BLaER1 treated with 17β-estradiol and CSF1 and Interleukin-3, amounts not matched to agents 10 nM and 100 nM (cell line): ENCODE measurements at regions not wholly inside any gene's neighbourhood (a gene's known extent, or its start where the extent isn't known, plus 50 kb on each side); places are given as distances from the start of the nearest gene placed in this dataset.

Source experiments
- H3K27ac ChIP-seq, 11 experiments: shearing (Covaris generic); formaldehyde crosslinking; 2 replicates each; pipeline ENCODE4 v1.8.1; 2022
- H3K27me3 ChIP-seq, 11 experiments: shearing (Covaris generic); formaldehyde crosslinking; 2 replicates each; pipeline ENCODE4 v1.8.1; 2022
- H3K36me3 ChIP-seq, 11 experiments: shearing (Covaris generic); formaldehyde crosslinking; 2 replicates each; pipeline ENCODE4 v1.8.1; 2022
- H3K4me1 ChIP-seq, 10 experiments: shearing (Covaris generic); formaldehyde crosslinking; 2 replicates each; pipeline ENCODE4 v1.8.1; 2022
- H3K4me2 ChIP-seq, 11 experiments: shearing (Covaris generic); formaldehyde crosslinking; 2 replicates each; pipeline ENCODE4 v1.8.1; 2022
- H3K4me3 ChIP-seq, 10 experiments: shearing (Covaris generic); formaldehyde crosslinking; 2 replicates each; pipeline ENCODE4 v1.8.1; 2022
- H3K9ac ChIP-seq, 11 experiments: shearing (Covaris generic); formaldehyde crosslinking; 2 replicates each; pipeline ENCODE4 v1.8.1; 2022
- H3K9me3 ChIP-seq, 11 experiments: shearing (Covaris generic); formaldehyde crosslinking; replicated peaks in 1 of 11; 2 replicates each; pipeline ENCODE4 v1.8.1; 2022
- H4K20me1 ChIP-seq, 11 experiments: shearing (Covaris generic); formaldehyde crosslinking; 2 replicates each; pipeline ENCODE4 v1.8.1; 2022
- Cebpa-rat ChIP-seq, 11 experiments: shearing (Covaris generic); IDR thresholded peaks; 2 replicates each; pipeline ENCODE4 v1.8.1; 2022

DNA sequence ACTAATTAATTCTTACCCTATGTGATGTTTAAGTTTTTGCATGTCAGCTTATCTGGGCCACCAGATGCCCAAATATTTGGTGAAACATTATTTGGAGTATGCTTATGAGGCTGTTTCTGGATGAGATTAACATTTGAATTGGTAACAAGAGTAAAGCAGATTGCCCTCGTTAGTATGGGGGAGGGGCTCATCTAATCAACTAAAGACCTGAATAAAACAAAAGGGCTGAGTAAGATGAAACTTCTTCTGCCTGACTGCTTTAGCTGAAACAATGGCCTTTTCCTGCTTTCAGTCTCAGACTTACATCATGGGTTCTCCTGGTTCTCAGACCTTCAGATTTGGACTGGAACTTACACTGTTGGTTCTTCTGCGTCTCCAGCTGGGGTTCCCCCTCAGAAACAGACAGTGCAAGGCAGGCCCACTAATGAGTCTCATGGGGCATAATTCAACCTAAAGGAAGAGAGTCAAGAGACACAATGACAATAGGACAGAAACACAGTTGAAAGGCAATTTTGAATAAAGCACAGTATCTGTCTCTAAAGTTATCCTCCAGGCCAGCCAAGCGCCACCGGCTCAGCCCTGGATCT lies 288.4 kb downstream of the CAAP1 start:
- no peak overlapping the region for H3K4me3 ChIP-seq
- H4K20me1 ChIP-seq: no peaks in the 10 kb centered on the region
- no peaks in the 10 kb centered on the region for H3K4me1 ChIP-seq
- peaks cover 0 to 9% (median 0%) of the 10 kb centered on the region in 11 experiments; a peak in 3 of 22 replicates for H3K9me3 ChIP-seq
- no peak overlapping the region for H3K4me2 ChIP-seq
- no peak overlapping the region for H3K27ac ChIP-seq
- H3K36me3 ChIP-seq: no peaks in the 10 kb centered on the region
- no peaks in the 10 kb centered on the region for H3K27me3 ChIP-seq
- H3K9ac ChIP-seq: no peak overlapping the region
- TF ChIP-seq Cebpa-rat (IDR thresholded peaks at IDR 0.05): no peak

DNA sequence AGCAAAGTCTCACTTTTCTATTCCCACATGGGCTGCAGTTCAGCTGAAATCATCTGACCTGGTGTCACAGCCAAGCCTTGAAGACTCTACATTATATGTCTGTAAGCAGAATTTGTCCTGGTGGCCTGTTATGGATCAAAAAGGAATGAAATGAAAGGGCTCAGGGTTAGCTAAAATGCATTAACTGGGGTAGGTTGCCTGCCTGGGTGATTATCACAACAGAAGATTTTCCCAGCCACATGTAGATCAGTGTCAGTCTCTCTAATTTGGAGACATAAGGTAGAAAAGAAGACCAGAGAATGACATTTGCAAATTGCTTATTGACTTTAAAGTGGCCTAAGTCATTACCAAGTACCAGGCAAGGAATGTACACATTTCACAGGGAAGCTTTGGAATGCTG lies 289.0 kb downstream of the CAAP1 start:
- Histone ChIP-seq H3K4me3 (no peak overlapping the region), H4K20me1 (no peaks in the 10 kb centered on the region), H3K9me3 (peaks cover 0 to 9% (median 0%) of the 10 kb centered on the region in 11 experiments; a peak in 3 of 22 replicates), H3K27me3 (no peaks in the 10 kb centered on the region), H3K27ac (no peak overlapping the region), H3K4me2 (no peak overlapping the region), H3K36me3 (no peaks in the 10 kb centered on the region), H3K9ac (no peak overlapping the region), H3K4me1 (no peaks in the 10 kb centered on the region)
- TF ChIP-seq Cebpa-rat (IDR thresholded peaks at IDR 0.05): no peak

DNA sequence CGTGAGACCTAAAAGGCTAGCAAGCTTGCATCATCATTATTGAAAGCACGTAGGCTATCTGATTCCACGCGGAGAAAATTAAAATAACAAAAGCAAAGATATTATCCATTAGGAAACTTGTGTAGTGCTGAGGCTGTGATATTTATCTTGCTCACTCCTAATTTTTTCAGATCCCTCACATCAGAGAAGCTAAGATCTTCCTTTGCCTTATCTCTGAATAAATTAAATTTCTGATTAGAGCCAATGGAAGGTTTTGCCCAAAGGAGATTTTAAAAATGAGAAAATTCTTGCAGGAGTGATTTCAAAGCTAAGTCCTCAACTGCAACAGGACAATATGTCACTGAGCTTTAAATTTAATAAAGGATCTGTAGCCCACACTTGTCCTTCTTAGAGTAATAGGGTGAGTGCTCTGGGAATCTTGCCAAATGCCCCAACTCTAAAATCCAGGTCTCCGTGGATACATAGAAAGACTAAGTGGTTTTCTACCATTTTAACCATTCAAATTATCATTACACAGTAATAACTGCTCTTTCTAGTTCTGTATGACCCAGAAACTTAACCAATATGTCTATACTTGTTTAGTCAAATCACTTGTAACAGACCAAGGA lies 295.0 kb downstream of the CAAP1 start:
- TF ChIP-seq Cebpa-rat (IDR thresholded peaks at IDR 0.05): no peak
- peaks cover 0 to 9% (median 0%) of the 10 kb centered on the region in 11 experiments; a peak in 3 of 22 replicates for H3K9me3 ChIP-seq
- H3K4me2 ChIP-seq: no peak overlapping the region
- no peak overlapping the region for H3K9ac ChIP-seq
- H3K4me3 ChIP-seq: no peak overlapping the region
- H3K36me3 ChIP-seq: no peaks in the 10 kb centered on the region
- no peaks in the 10 kb centered on the region for H3K27me3 ChIP-seq
- H3K4me1 ChIP-seq: no peaks in the 10 kb centered on the region
- no peak overlapping the region for H3K27ac ChIP-seq
- no peaks in the 10 kb centered on the region for H4K20me1 ChIP-seq

DNA sequence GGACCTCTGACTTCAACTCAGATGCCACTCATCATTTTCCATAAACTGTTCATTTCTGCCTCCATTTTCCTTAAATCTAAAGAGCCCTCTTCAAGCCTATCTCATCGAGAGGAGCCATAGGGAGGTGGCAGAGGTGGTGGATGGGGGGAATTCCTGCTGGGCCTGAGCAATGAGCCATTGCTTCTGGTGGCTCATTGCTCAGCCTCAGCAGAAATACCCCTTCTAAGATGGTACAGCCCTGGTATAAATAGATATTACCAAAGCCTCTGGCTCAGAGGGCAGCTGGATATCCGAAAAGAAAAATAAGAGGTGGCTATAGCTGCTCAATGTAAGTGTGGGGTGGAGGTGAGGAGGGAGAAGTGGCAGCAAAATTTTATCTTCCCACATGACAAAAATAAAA lies 313.5 kb downstream of the CAAP1 start:
- no peaks in the 10 kb centered on the region for H3K27me3 ChIP-seq
- peaks cover 16 to 28% (median 23%) of the 10 kb centered on the region in 10 experiments for H3K4me1 ChIP-seq
- TF ChIP-seq Cebpa-rat (IDR thresholded peaks at IDR 0.05): no peak
- H3K4me2 ChIP-seq: peak overlapping the region; percentile 29 to 82 (median 70); a peak in 21 of 22 replicates
- no peaks in the 10 kb centered on the region for H4K20me1 ChIP-seq
- H3K27ac ChIP-seq: peak overlapping the region in 3 of 11 experiments; percentile 10 to 26 (median 15); a peak in 4 of 22 replicates
- H3K9ac ChIP-seq: no peak overlapping the region; a peak in 1 of 22 replicates
- H3K9me3 ChIP-seq: no peaks in the 10 kb centered on the region
- peak overlapping the region in 4 of 10 experiments; percentile 19 to 44 (median 29); a peak in 5 of 20 replicates for H3K4me3 ChIP-seq
- H3K36me3 ChIP-seq: no peaks in the 10 kb centered on the region

DNA sequence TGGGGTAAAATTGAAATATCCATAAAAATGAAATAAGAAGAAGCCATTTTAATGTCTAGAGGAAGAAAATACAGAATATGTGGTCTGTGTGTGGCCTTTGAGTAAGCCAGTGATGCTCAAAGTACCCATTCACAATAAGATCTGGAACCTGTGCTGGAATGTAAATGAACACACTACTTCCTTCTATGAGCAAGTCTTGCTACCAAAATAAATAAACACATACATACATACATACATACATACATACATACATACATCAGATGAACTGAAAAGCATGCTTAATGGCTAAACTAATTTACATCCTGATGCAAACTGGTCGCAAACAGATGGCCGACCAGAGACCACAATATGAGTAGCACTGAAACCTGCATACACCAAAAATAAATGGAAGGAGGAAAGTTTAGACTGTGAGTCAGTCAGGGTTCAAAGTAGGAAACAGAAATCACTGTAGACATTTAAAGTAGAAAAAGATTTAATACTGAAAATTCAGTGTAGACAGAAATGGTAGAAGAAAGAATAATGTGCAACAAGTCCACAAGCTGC lies 317.6 kb downstream of the CAAP1 start:
- Histone ChIP-seq H3K4me1 (peaks cover 16 to 28% (median 23%) of the 10 kb centered on the region in 10 experiments), H3K4me3 (no peak overlapping the region), H3K27me3 (no peaks in the 10 kb centered on the region), H3K9me3 (no peaks in the 10 kb centered on the region), H3K27ac (no peak overlapping the region), H3K36me3 (no peaks in the 10 kb centered on the region), H3K4me2 (no peak overlapping the region), H4K20me1 (no peaks in the 10 kb centered on the region), H3K9ac (no peak overlapping the region)
- TF ChIP-seq Cebpa-rat (IDR thresholded peaks at IDR 0.05): no peak

DNA sequence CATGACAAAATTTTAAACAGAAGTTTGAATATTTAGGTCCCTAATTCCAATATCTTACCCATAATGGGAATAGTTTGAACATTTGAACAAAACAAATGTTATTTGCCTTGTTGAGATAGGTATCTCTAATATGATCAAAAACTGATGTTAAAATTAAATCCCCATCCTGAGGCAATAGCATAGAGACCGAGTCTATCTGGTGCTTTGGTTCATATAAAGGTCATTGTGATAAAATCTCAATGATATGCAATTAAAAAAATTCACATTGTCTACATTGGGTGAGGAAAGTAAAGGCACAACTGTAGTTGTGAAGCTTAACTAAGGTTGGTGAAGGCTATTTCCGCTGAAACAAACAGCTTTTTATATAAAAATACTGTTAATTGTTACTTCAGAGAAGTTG lies 318.3 kb downstream of the CAAP1 start:
- Histone ChIP-seq H3K9ac (no peak overlapping the region), H3K27me3 (no peaks in the 10 kb centered on the region), H3K4me1 (peaks cover 10 to 21% (median 16%) of the 10 kb centered on the region in 10 experiments), H3K27ac (no peak overlapping the region), H4K20me1 (no peaks in the 10 kb centered on the region), H3K4me3 (no peak overlapping the region), H3K4me2 (no peak overlapping the region), H3K36me3 (no peaks in the 10 kb centered on the region), H3K9me3 (no peaks in the 10 kb centered on the region)
- no peak for TF ChIP-seq Cebpa-rat (IDR thresholded peaks at IDR 0.05)

DNA sequence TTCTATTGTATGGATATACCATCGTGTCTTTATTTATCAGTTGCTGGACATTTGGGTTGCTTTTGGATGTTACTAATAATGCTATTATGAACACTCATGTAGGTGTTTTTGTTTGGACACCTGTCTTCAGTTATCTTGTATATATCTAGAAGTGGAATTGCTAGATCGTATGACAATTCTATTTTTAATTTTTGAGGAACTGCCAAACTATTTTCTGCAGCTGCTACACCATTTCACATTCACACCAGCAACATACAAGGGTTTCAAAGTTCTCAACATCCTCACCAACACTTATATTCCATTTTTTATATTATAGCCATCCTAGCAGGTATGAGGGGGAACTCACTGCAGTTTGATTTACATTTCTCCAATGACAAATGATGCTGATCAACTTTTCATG lies 324.6 kb downstream of the CAAP1 start:
- H3K4me3 ChIP-seq: no peak overlapping the region
- H3K36me3 ChIP-seq: no peaks in the 10 kb centered on the region
- H3K4me1 ChIP-seq: peaks cover 0 to 4% (median 0%) of the 10 kb centered on the region in 10 experiments; a peak in 1 of 20 replicates
- H3K27ac ChIP-seq: no peak overlapping the region
- no peaks in the 10 kb centered on the region for H4K20me1 ChIP-seq
- TF ChIP-seq Cebpa-rat (IDR thresholded peaks at IDR 0.05): no peak
- H3K9ac ChIP-seq: no peak overlapping the region
- H3K27me3 ChIP-seq: no peaks in the 10 kb centered on the region; a peak in 1 of 22 replicates
- H3K9me3 ChIP-seq: no peaks in the 10 kb centered on the region
- no peak overlapping the region for H3K4me2 ChIP-seq

DNA sequence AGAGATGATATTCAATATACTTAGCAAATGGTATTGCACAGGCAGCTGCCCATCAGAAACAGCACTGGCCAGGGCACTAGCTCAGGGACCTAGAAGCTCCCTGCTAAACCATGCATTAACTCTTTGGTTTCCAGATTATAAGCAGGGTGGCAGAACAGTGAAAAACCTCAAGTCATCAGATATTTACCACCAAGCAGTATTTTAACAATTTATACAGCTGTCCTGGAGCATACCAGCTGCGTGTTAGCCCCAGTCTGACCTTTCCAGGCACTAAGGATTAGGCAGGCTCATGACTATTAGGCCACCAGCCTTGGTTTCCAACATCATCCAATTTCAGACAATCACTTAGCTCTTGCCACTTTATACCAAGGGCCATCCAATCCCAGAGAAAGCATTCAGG lies 326.5 kb downstream of the CAAP1 start:
- H3K27ac ChIP-seq: no peak overlapping the region
- no peak for TF ChIP-seq Cebpa-rat (IDR thresholded peaks at IDR 0.05)
- no peaks in the 10 kb centered on the region; a peak in 1 of 22 replicates for H3K9me3 ChIP-seq
- no peaks in the 10 kb centered on the region; a peak in 1 of 22 replicates for H3K27me3 ChIP-seq
- peaks cover 0 to 4% (median 0%) of the 10 kb centered on the region in 10 experiments; a peak in 1 of 20 replicates for H3K4me1 ChIP-seq
- H3K9ac ChIP-seq: no peak overlapping the region
- H3K36me3 ChIP-seq: no peaks in the 10 kb centered on the region
- H3K4me3 ChIP-seq: no peak overlapping the region
- H4K20me1 ChIP-seq: no peaks in the 10 kb centered on the region
- H3K4me2 ChIP-seq: no peak overlapping the region

DNA sequence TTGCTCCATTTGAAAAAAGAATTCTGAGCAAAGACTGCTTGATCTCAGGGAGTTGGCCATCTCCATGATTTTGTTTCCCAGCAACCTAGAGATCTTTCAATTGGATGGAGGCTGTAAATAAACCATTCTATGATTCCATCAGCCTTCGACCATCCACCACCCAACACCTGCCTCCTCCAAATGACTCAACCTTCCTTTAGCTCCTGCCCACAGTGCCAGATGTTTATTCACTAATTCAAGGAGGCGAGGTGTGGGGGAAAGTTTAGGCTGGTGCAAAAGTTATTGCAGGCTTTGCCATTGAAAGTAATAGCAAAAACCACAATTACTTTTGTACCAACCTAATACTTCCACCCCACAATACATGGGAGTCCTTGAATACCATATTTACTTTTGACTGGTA lies 327.5 kb downstream of the CAAP1 start:
- no peaks in the 10 kb centered on the region for H4K20me1 ChIP-seq
- H3K4me1 ChIP-seq: peaks cover 0 to 4% (median 0%) of the 10 kb centered on the region in 10 experiments; a peak in 1 of 20 replicates
- H3K27me3 ChIP-seq: no peaks in the 10 kb centered on the region; a peak in 1 of 22 replicates
- no peak overlapping the region for H3K9ac ChIP-seq
- no peak overlapping the region for H3K4me2 ChIP-seq
- TF ChIP-seq Cebpa-rat (IDR thresholded peaks at IDR 0.05): no peak
- H3K27ac ChIP-seq: no peak overlapping the region
- no peaks in the 10 kb centered on the region for H3K36me3 ChIP-seq
- H3K9me3 ChIP-seq: no peaks in the 10 kb centered on the region; a peak in 1 of 22 replicates
- no peak overlapping the region for H3K4me3 ChIP-seq
